NT2/D1 (cell line): ENCODE measurements at regions not wholly inside any gene's neighbourhood (a gene's known extent, or its start where the extent isn't known, plus 50 kb on each side); places are given as distances from the start of the nearest gene placed in this dataset.

ENCODE experiments used
- DNase-seq: peaks from one replicate; pipeline ENCODE4 v3.0.0-alpha.2; 2011; ENCODE audit warnings: low read depth, low spot score
- H3K27me3 ChIP-seq: 2 replicates; pipeline ENCODE4 v1.6.0; 2011; ENCODE audit warnings: mild to moderate bottlenecking; ENCODE audit not compliant: insufficient read length, insufficient read depth
- H3K36me3 ChIP-seq: 2 replicates; pipeline ENCODE4 v1.6.1; 2011; ENCODE audit warnings: mild to moderate bottlenecking, low read length, mixed read lengths; ENCODE audit not compliant: insufficient read depth, insufficient read length
- H3K4me1 ChIP-seq: 2 replicates; pipeline ENCODE4 v1.5.1; 2011; ENCODE audit not compliant: insufficient read depth, insufficient read length
- H3K4me3 ChIP-seq: 2 replicates; pipeline ENCODE4 v1.5.1; 2011; ENCODE audit warnings: low read depth; ENCODE audit not compliant: insufficient read length
- H3K9ac ChIP-seq: 2 replicates; pipeline ENCODE4 v1.6.0; 2011; ENCODE audit warnings: low read depth; ENCODE audit not compliant: insufficient read length
- H3K9me3 ChIP-seq: 2 replicates; pipeline ENCODE4 v1.5.1; 2011; ENCODE audit warnings: mild to moderate bottlenecking, low read length; ENCODE audit not compliant: insufficient read depth
- SUZ12 ChIP-seq: IDR thresholded peaks from 2 replicates; pipeline ENCODE4 v1.6.1; 2011; ENCODE audit not compliant: insufficient read length, insufficient read depth; ENCODE audit errors: extremely low read depth
- YY1 ChIP-seq: IDR thresholded peaks from 2 replicates; pipeline ENCODE4 v1.6.1; 2011; ENCODE audit not compliant: insufficient read length, insufficient read depth
- ZNF274 ChIP-seq: IDR thresholded peaks from 2 replicates; pipeline ENCODE4 v1.6.1; 2011; ENCODE audit warnings: mild to moderate bottlenecking, low read depth, low read length

GRCh38 chr6:47407300-47408281 lies 70.0 kb upstream of the CD2AP start:
- no peak for TF ChIP-seq SUZ12
- no peak for TF ChIP-seq YY1

GRCh38 chr6:47413752-47414422 lies 63.7 kb upstream of the CD2AP start:
- no peak overlapping the region for H3K4me3 ChIP-seq
- no peaks in the 10 kb centered on the region for H3K4me1 ChIP-seq
- no peaks in the 10 kb centered on the region for H3K36me3 ChIP-seq
- DNase-seq: peak; percentile 32
- no peaks in the 10 kb centered on the region for H3K9me3 ChIP-seq
- TF ChIP-seq ZNF274: no peak
- TF ChIP-seq SUZ12: no peak
- TF ChIP-seq YY1: no peak
- H3K27me3 ChIP-seq: no peaks in the 10 kb centered on the region
- H3K9ac ChIP-seq: no peak overlapping the region

More at GRCh38 chr6:47407300-47408281, 70.0 kb upstream of the CD2AP start:
- H3K4me1 ChIP-seq: no peaks in the 10 kb centered on the region
- H3K36me3 ChIP-seq: no peaks in the 10 kb centered on the region
- no peaks in the 10 kb centered on the region for H3K27me3 ChIP-seq
- no peak for DNase-seq
- no peak overlapping the region for H3K4me3 ChIP-seq
- no peaks in the 10 kb centered on the region for H3K9me3 ChIP-seq
- no peak overlapping the region for H3K9ac ChIP-seq

- H3K9me3 ChIP-seq: no peaks in the 10 kb centered on the region
- no peak for DNase-seq
- no peaks in the 10 kb centered on the region for H3K36me3 ChIP-seq
- H3K9ac ChIP-seq: no peak overlapping the region
- H3K27me3 ChIP-seq: no peaks in the 10 kb centered on the region
- TF ChIP-seq SUZ12 (no peak), YY1 (no peak), ZNF274 (no peak)
- no peaks in the 10 kb centered on the region for H3K4me1 ChIP-seq
- no peak overlapping the region for H3K4me3 ChIP-seq
Measured at GRCh38 chr6:47414423-47415167, 63.0 kb upstream of the CD2AP start.

- TF ChIP-seq YY1 (no peak), SUZ12 (no peak), ZNF274 (no peak)
- H3K9me3 ChIP-seq: no peaks in the 10 kb centered on the region
- no peak overlapping the region for H3K4me3 ChIP-seq
- no peak overlapping the region for H3K9ac ChIP-seq
- DNase-seq: no peak
- H3K36me3 ChIP-seq: no peaks in the 10 kb centered on the region
- H3K27me3 ChIP-seq: no peaks in the 10 kb centered on the region
- H3K4me1 ChIP-seq: no peaks in the 10 kb centered on the region
Measured at GRCh38 chr6:47416396-47417345, 60.9 kb upstream of the CD2AP start.

GRCh38 chr6:47419621-47420020 lies 58.0 kb upstream of the CD2AP start:
- no peak for DNase-seq
- Histone ChIP-seq H3K36me3 (no peaks in the 10 kb centered on the region), H3K9ac (no peak overlapping the region), H3K27me3 (no peaks in the 10 kb centered on the region), H3K9me3 (no peaks in the 10 kb centered on the region), H3K4me3 (no peak overlapping the region), H3K4me1 (no peaks in the 10 kb centered on the region)
- no peak for TF ChIP-seq SUZ12
- no peak for TF ChIP-seq YY1
- TF ChIP-seq ZNF274: no peak

GRCh38 chr6:47420394-47421371 lies 56.9 kb upstream of the CD2AP start:
- Histone ChIP-seq H3K9me3 (no peaks in the 10 kb centered on the region; the same call in 1 of the 2 replicates), H3K4me3 (no peak overlapping the region), H3K4me1 (no peaks in the 10 kb centered on the region), H3K36me3 (no peaks in the 10 kb centered on the region), H3K9ac (no peak overlapping the region), H3K27me3 (no peaks in the 10 kb centered on the region)
- no peak for DNase-seq
- TF ChIP-seq SUZ12 (no peak), YY1 (no peak), ZNF274 (no peak)
